Heart left ventricle (tissue), 16 donors: ENCODE measurements at regions not wholly inside any gene's neighbourhood (a gene's known extent, or its start where the extent isn't known, plus 50 kb on each side); places are given as distances from the start of the nearest gene placed in this dataset.

ENCODE experiments used
- ATAC-seq, 4 donors: fragments of 200-7000 bp; cut with Tn5 transposase; one replicate each; pipeline ENCODE4 v1.9.1; 2020 to 2022; ENCODE audit warnings: moderate library complexity in 4 of 4, mild to moderate bottlenecking in 3 of 4, moderate number of reproducible peaks in 1 of 4
- DNase-seq, 5 donors: peaks; one replicate each; pipeline ENCODE4 v3.0.0-alpha.2; 2020
- H3K27ac ChIP-seq, 12 donors: fragments of 200-600 bp; sonication (generic) in 4 of 12; one replicate each; pipeline versions ENCODE4 v1.5.0 to v1.8.0; 2016 to 2022; ENCODE audit warnings: mild to moderate bottlenecking in 2 of 12
- H3K27me3 ChIP-seq, 9 donors: fragments of 200-600 bp; sonication (generic) in 2 of 9; one replicate each; pipeline versions ENCODE4 v1.5.1 to v1.8.0; 2016 to 2022; ENCODE audit warnings: mild to moderate bottlenecking in 3 of 9
- H3K36me3 ChIP-seq, 9 donors: fragments of 200-600 bp; sonication (generic) in 2 of 9; one replicate each; pipeline versions ENCODE4 v1.5.0 to v1.8.0; 2018 to 2022; ENCODE audit warnings: mild to moderate bottlenecking in 2 of 9
- H3K4me1 ChIP-seq, 12 donors: fragments of 200-600 bp; sonication (generic) in 4 of 12; one replicate each; pipeline versions ENCODE4 v1.5.0 to v1.8.0; 2016 to 2022; ENCODE audit warnings: mild to moderate bottlenecking in 3 of 12
- H3K4me3 ChIP-seq, 12 donors: fragments of 200-600 bp; sonication (generic) in 4 of 12; one replicate each; pipeline versions ENCODE4 v1.5.0 to v1.8.0; 2017 to 2022; ENCODE audit warnings: mild to moderate bottlenecking in 9 of 12, moderate library complexity in 4 of 12
- H3K9me3 ChIP-seq, 12 donors: fragments of 200-600 bp; sonication (generic) in 4 of 12; one replicate each; pipeline versions ENCODE4 v1.5.0 to v1.8.0; 2016 to 2022; ENCODE audit warnings: mild to moderate bottlenecking in 1 of 12
- POLR2A ChIP-seq, 2 donors: fragments of 450-650 bp; IDR thresholded peaks; one replicate each; pipeline ENCODE4 v1.6.1; 2017; ENCODE audit warnings: antibody characterized with exemption in 2 of 2, mild to moderate bottlenecking in 2 of 2, moderate library complexity in 2 of 2
- WGBS, 4 donors: extraction: QIAGEN DNeasy Blood & Tissue Kit in 2 of 4; methylation state at CpG; one replicate each; pipeline versions ENCODE4 v1.1.5 to v1.1.7; 2013 to 2018; 5-methylcytosine and 5-hydroxymethylcytosine counted together
- intact Hi-C, 10 donors: fragments of 100-400 bp; cut with DNase I; formaldehyde crosslinking; loops; one replicate each; pipeline versions ENCODE4 v1.11.1 to v1.14.2; 2022
- TF ChIP-seq, protein P1 (sequence below), 12 donors: fragments of 200-600 bp; sonication (generic) in 4 of 12; IDR thresholded peaks; one replicate each; pipeline versions ENCODE4 v1.5.0 to v1.8.0; 2018 to 2022; ENCODE audit warnings: antibody characterized with exemption in 12 of 12, mild to moderate bottlenecking in 5 of 12
- donor health status: ischemic (EF 13 %, LVEDD 7.1; RV severe dilation, severe dysfunction).
- donor health status: healthy with polysubstance abuse.
- donor health status: DM: no; HTN: yes; CAD: no.
- donor health status: DM: no; HTN: no; CAD: no.
- donor health status: ischemic (EF 25% LVEDD 6.9; RV normal size, moderate dysfunction).
- donor health status: ischemic (EF 25% LVEDD 5.7; RV mildly dilated, moderate dysfunction).
- donor health status: healthy.
- donor health status: DM: yes; HTN: yes; CAD: no.
- donor health status: ischemic (EF 35%, LVEDD 5.7; RV mildly dilated, moderate dysfunction).
- donor health status: nonischemic (EF 11% LVEDD 7.7; RV severe dilation, severe dysfunction).
- donor health status: DM: yes; HTN: yes; CAD: no.
- donor health status: PGD.
- donor health status: ischemic (EF 29% LVEDD 5.4; RV normal size, mild dysfunction).
- donor health status: nonischemic (EF 23%, LVEDD 6.1; RV moderate dilation, normal function).

DNA sequence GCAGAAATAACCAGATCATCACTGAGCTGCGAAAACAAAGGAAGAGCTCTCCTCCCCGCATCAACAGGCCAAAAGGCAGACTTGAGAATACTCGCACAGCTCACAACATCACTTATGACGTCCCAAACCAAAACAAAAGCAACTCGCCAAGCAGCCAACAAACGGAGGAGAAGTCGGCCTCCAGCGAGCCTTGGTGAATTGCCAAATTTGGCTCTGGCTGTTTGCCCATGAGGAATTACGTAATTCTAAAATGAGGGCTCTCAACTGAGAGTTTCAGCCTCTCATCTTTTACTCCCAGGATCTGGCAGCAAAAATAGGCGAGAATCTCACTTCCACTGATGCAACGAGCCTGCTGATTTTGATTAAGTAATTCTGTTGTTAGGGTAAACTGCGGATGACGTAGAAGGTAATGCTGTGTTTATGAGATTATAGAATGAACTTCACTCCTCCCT is 51.7 kb upstream of the SEMA6A start:
- Histone ChIP-seq H3K4me3 (peak overlapping the region in 6 of 12 donors; percentile 2 to 34 (median 24)), H3K9me3 (no peaks in the 10 kb centered on the region), H3K27ac (peak overlapping the region in 10 of 12 donors; percentile 5 to 76 (median 57)), H3K4me1 (peaks cover 0 to 21% (median 7%) of the 10 kb centered on the region in 12 donors), H3K27me3 (no peaks in the 10 kb centered on the region), H3K36me3 (no peaks in the 10 kb centered on the region)
- DNase-seq = peak; percentile 70 to 88 (median 76)
- WGBS, 4 donors = 3 to 33% (median 7%) methylated on average over 12 to 13 of the region's 13 CpGs
- peak; percentile 69 to 96 (median 82) for ATAC-seq
- intact Hi-C loops = loop anchor here in 1 of 10 donors (5.0 kb wide), 1 partner anchor 49 kb away; no protein-coding TSS in a partner anchor
- TF ChIP-seq, protein P1, sequence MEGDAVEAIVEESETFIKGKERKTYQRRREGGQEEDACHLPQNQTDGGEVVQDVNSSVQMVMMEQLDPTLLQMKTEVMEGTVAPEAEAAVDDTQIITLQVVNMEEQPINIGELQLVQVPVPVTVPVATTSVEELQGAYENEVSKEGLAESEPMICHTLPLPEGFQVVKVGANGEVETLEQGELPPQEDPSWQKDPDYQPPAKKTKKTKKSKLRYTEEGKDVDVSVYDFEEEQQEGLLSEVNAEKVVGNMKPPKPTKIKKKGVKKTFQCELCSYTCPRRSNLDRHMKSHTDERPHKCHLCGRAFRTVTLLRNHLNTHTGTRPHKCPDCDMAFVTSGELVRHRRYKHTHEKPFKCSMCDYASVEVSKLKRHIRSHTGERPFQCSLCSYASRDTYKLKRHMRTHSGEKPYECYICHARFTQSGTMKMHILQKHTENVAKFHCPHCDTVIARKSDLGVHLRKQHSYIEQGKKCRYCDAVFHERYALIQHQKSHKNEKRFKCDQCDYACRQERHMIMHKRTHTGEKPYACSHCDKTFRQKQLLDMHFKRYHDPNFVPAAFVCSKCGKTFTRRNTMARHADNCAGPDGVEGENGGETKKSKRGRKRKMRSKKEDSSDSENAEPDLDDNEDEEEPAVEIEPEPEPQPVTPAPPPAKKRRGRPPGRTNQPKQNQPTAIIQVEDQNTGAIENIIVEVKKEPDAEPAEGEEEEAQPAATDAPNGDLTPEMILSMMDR (IDR thresholded peaks at IDR 0.05) = no peak
- no peak for TF ChIP-seq POLR2A (IDR thresholded peaks at IDR 0.05)
